Upper lobe of left lung (tissue), 4 donors: ENCODE measurements at regions not wholly inside any gene's neighbourhood (a gene's known extent, or its start where the extent isn't known, plus 50 kb on each side); places are given as distances from the start of the nearest gene placed in this dataset.

Experiments
- CTCF ChIP-seq, 6 experiments: fragments of 450-650 bp in 4 of 6; fragments of 200-600 bp in 2 of 6; sonication (generic) in 2 of 6; IDR thresholded peaks; one replicate each; pipeline ENCODE4 v1.5.1; 2016 to 2019; ENCODE audit warnings: antibody characterized with exemption in 6 of 6
- EP300 ChIP-seq, 4 donors: sonication (generic); formaldehyde crosslinking; IDR thresholded peaks; one replicate each; pipeline ENCODE4 v1.5.1; 2017; ENCODE audit warnings: antibody characterized with exemption in 4 of 4, control low read depth in 2 of 4
- POLR2A ChIP-seq, 4 donors: fragments of 450-650 bp; IDR thresholded peaks; one replicate each; pipeline ENCODE4 v1.5.1; 2016 to 2017; ENCODE audit warnings: antibody characterized with exemption in 4 of 4, mild to moderate bottlenecking in 2 of 4
- POLR2AphosphoS5 ChIP-seq, 2 donors: sonication (generic); formaldehyde crosslinking; IDR thresholded peaks; one replicate each; pipeline ENCODE4 v1.5.1; 2017; ENCODE audit warnings: antibody characterized with exemption in 2 of 2

- TF ChIP-seq EP300 (IDR thresholded peaks at IDR 0.05) (no peak), CTCF (IDR thresholded peaks at IDR 0.05) (no peak), POLR2A (IDR thresholded peaks at IDR 0.05) (no peak), POLR2AphosphoS5 (IDR thresholded peaks at IDR 0.05) (no peak)
These were observed 127.5 kb upstream of the PCLO start for GRCh38 chr7:83290211-83290610.
